GM12875 (cell line): ENCODE measurements at regions not wholly inside any gene's neighbourhood (a gene's known extent, or its start where the extent isn't known, plus 50 kb on each side); places are given as distances from the start of the nearest gene placed in this dataset.

Source experiments
- H3K4me3 ChIP-seq: one replicate; pipeline ENCODE4 v1.5.1; 2011; ENCODE audit warnings: low read depth, low read length, control low read depth
- CTCF ChIP-seq: IDR thresholded peaks from 2 replicates; pipeline ENCODE4 v1.5.1; 2011; ENCODE audit warnings: low read depth, mild to moderate bottlenecking, control low read depth, inconsistent platforms, low read length, moderate library complexity, borderline replicate concordance; ENCODE audit not compliant: insufficient read depth

GRCh38 chr6:54008589-54008988 lies 102.7 kb upstream of the MLIP start:
- no peak for TF ChIP-seq CTCF
- H3K4me3 ChIP-seq: no peak overlapping the region

DNA sequence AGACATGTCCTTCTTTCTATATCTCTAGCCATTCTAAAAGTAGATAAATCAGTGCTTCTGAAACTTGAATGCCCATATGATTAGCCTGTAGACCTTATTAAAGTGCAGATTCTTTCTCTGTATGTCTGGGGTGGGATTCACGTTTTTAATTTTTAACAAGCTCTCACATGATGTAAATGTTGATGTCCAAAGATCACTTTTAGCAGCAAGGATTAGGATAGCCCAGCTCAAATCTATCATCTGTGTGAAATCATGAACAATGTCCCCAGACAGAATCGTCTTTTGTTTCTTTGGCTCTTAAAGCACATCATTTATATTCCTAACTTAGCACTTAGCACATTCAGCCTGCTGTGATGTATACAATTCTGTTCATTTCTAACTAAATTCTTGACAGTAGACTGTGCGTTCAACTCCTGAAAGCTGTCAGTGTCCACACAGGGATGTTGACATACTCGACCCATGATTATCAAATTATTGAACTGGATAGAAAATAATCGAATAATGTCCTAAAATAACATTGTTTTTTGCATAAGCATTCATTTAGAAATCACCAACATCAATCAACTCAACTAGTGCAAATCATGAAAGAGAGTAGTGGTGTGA lies 102.1 kb upstream of the MLIP start:
- no peak overlapping the region for H3K4me3 ChIP-seq
- no peak for TF ChIP-seq CTCF

DNA sequence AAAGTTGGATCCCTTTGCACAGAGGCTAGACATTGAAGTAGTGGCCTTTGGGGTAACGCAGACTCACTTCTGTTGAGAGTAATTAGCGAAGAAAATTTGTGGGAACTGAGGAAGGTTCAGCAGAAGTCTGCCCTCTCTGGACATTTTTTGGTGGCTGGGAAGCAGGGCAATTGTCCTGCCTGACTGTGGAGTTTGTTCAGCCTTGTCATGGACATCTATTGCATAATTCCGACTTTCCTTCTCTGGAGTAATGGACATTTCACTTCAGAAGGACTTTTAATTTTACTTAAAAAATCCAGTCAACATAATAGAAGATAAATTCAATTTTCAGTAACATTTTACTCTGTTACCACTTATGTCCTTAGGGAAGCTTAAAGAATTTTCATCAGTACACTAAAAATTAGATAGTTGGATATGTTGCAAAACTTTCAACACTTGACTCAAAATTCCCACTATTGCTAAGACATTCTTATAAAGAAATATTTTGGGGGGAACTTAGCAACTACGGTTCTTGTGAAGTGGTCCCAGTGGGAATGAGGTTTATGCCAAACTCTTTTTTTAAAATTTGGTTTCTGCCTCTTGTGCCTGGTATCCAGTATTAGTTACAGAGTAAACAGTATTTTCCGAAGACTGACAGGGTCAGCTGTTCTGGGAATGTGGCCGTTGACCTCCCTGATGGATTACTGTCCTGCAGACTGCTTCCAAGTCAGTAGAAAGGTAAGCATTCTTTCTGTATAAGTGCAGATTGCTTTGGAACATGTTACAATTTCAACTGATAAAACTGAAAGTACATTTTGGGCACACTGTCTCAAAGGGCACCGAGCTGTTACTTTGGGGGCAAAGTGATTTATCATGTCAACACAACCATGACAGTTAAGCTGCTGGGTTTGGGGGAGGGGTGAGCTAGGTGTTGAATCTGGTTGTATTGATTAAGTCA lies 100.6 kb upstream of the MLIP start:
- H3K4me3 ChIP-seq: no peak overlapping the region
- TF ChIP-seq CTCF: no peak

- no peak for TF ChIP-seq CTCF
- no peak overlapping the region for H3K4me3 ChIP-seq
Measured at GRCh38 chr6:54011277-54011648, 100.0 kb upstream of the MLIP start.

DNA sequence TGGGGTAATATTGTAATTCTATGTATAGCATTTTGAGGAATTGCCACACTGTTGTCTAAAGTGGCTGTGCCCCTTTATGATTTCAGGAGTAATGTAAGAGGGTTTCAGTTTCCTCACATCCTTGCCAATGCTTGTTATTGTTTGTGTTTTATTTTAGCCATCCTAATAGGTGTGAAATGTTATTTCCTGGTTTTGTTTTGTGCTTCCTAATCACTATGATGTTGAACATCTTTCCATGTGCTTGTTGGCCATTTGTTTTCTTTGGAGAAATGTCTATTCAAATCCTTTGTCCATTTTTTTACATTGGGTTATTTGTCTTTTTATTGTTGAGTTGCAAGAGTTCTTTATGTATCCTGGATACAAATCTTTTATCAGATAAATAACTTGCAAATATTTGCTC lies 97.3 kb upstream of the MLIP start:
- no peak for TF ChIP-seq CTCF
- H3K4me3 ChIP-seq: no peak overlapping the region

GRCh38 chr6:54014440-54014839 lies 96.8 kb upstream of the MLIP start:
- no peak overlapping the region for H3K4me3 ChIP-seq
- no peak for TF ChIP-seq CTCF

GRCh38 chr6:54017877-54018276 lies 93.4 kb upstream of the MLIP start:
- TF ChIP-seq CTCF: no peak
- H3K4me3 ChIP-seq: no peak overlapping the region
